ENCODE measurements at regions not wholly inside any gene's neighbourhood (a gene's known extent, or its start where the extent isn't known, plus 50 kb on each side); places are given as distances from the start of the nearest gene placed in this dataset.

DNA sequence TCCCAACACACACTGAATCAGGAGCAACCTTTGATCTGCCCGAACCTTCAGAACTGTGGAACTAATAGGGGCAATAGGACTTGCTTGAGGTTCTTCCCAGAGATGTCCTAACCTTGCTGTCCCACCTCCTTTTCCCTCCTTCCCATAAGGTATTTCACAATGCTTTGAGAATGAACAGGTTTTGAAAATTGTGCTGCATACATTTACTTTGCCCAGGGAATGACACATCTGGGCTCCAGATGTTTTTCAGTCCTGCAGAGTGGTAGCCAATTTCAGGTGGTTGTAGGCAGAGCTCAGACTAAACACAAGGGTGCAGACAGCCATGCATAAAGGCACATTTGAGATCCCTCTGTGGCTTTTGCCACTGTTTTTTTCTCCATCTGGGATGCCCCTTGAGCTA is 206.7 kb upstream of the PWP1 start:
- DNase-seq = no peak

DNA sequence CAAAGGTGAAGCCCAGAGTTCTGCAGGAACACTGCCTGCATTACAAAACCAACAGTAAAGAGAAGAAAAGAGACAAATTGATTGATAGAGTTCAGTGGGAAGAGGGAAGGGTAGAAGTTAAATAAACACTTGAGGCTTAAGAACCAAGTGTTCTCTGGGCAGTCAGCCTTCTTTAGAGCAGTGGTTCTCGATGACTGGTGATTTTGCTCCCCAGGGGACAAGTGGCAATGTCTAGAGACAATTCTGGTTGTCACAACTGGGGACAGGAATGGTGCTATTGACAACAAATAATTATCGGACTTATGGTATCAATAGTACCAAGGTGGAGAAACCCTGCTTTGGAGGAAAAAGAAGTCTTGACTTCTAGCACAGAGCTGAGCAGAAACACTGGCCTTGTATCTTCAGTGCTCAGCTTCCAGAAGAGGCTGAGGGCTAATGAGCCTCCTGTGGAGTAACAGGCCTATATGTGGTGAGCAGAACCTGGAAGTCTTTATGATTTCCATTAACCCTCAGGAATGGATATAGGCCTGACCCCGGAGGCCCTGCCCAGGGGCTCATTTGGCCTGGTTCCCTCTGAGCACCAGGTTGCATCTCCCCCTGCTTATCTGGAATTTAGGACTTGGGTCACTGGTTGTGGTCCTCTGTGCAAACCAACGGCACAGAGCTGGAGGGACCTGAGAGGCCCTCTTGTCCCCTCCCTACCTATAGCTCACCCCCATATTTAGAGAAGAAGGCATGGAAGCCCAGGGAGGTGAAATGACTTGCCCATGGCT is 204.6 kb upstream of the PWP1 start:
- no peak for DNase-seq

DNA sequence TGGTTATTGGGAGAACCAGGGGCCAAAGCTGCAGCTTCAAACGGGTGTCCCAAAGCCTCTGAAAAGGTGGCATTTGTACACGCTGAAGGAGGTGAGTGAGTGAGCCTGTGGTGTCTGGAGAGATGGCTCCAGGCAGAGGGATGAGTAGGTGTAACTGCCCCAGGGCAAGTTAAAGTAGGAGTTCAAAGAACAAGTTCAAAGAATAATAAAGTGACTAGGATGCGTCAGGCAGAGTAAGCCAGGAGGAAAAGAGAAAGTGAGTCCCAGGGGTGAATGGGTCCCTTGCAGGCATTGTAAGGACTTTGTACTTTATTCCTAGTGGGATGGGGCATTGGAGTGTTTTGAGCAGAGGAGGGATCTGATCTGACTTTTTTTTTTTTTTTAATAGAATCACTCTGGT is 201.4 kb upstream of the PWP1 start:
- no peak for DNase-seq

DNA sequence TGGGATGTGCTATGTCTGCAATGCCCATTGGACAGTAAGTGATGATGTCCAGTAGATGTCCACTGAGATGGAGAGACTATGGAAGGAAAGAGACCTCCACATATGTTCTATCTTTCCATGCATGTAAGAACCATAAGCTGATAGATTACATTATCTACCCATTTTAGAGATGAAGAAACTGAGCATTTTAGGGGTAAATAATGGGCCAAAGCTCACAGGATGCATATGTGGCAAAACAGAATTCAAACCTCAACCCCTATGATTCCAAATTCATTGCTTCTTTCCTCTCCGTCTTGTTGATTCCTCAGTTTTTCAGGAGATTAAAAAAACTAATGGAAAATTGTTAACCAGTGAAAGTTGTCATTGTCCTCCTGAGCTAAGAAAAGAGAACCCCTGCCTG is 200.7 kb upstream of the PWP1 start:
- no peak for DNase-seq

DNA sequence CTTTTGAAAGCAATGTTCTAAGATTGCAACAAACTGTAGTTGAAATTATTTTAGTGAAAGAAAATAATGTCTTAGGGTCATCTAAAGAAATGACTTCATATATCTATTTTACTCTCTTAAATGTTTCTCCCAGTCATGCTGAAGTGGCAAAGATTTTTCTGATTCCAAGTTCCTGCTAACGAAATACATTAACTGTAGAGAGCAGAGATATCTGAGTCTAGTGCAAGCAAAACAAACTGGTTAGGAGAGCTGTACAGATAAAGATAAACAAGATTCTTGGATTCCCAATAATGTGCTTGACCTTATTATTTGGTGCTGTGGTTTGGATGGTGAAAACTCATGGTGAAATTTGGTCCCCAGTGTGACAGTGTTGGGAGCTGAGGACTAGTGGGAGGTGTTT is 199.9 kb upstream of the PWP1 start:
- no peak for DNase-seq

DNA sequence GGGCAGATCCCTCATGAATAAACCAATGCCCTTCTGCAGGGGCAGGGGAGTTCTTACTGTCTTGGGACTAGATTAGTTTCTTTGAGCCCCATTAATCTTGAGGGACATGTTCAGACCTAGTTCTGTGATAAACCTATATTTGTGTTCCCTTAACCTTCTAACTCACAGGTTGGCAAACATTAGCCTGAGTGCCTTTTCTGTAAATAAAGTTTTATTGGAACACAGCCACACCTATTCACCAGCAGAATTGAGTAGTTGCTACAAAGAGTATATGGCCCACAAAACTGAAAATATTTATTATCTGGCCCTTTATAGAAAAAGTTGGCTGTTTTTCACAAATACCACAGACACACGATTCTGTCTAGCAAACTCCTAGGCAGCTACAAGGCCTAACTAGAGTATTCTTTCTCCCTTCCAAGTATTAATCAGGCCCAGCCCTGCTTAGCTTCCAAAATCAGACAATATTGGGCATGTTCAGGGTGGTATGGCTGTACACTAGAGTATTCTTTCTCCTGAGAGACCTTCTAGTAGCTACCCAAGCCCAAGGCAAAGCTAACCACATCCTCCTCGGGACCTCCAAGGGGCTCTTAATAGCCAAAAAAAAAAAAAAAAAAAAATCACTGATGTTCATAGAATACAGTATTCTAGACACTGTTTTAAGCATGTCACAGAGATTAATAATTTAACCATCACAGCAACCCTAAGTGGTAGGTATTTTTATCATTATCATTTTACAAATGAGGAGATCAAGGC is 199.3 kb upstream of the PWP1 start:
- no peak for DNase-seq

DNA sequence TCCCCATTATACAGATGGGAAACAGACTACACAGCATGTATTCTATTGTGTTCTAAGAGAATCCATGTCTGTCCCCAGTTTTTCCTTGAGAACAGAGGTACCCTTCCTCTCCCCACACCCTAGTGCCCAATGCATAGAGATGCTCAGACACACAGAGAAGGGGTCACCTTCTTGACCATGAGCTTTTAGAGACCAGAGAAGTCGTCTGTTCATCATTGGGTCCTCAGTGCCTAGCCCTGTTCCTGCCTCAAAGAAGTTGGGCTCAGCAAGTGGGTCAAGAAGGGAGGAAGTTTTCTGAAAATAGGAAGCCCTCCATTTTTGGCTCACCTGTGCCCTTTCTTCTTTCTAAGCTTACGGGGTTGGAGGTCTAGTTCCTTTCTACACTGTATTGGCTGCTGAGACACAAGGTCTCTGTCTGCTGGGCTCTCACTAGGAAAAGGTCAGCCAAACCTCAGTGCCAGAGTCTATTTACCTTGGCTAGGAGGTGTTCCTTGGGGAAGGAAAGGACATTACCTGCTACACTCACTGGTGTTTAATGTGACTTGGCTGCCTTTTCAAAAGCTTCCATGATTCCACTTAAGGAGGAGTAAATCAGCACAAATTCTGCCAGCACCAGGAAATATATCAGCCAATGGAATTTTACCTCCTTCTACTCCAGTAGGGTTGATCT is 198.5 kb upstream of the PWP1 start:
- no peak for DNase-seq

DNA sequence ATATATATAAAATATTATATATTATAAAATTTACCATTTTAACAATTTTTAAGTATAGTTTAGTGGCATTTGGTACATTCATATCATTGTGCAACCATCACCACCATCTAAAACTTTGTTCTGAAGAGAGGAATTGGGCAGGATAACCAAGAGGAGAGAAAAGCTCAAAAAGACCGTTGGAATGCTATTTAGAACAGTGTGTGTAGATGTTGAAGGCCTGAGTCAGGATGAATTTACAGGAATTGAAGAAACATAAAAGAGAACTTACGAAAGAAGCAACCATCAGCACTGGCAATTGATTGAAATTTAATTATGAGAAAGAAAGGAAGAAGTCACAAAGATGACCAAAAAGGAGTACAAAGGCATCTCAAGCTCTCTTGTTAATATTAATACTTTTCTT is 196.9 kb upstream of the PWP1 start:
- DNase-seq = no peak

DNA sequence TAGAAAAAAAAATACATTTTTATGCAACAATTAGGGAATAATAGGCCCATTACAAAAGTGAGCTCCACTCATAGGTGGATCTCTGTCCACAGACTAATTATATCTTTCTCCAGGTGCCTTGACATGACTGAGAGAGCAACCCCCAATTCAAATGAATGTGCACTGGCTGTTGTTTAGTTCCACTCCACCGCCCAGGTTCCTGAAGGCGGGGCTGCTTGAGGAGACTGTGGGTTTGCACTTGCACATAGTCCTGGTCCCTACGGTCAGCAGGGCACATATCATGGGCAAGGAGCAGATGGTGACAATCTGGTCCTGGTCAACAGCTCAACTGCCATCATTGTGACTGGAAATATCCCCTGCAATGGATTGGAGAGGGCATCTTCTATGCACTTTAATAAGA is 195.6 kb upstream of the PWP1 start:
- DNase-seq = no peak

DNA sequence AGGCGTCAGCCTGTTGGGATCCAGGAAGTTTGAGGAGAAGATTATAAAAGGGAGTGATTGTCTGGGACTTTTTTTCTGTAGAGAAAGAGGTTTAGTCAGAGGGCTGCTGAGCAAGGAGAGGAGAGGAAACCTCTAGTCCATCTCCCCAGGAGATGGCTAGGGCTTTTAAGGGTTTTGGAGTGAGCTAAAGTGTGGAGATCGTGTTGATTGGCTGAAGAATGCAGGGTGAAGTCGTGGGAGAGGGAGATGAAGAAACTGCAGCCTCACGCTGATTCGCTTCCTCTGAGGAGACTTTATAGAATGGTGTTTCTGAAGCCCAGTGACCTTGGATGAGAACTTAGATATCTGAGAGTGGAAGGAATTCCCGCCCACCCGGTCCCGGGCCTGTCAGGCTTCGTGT is 193.7 kb upstream of the PWP1 start:
- no peak for DNase-seq

DNA sequence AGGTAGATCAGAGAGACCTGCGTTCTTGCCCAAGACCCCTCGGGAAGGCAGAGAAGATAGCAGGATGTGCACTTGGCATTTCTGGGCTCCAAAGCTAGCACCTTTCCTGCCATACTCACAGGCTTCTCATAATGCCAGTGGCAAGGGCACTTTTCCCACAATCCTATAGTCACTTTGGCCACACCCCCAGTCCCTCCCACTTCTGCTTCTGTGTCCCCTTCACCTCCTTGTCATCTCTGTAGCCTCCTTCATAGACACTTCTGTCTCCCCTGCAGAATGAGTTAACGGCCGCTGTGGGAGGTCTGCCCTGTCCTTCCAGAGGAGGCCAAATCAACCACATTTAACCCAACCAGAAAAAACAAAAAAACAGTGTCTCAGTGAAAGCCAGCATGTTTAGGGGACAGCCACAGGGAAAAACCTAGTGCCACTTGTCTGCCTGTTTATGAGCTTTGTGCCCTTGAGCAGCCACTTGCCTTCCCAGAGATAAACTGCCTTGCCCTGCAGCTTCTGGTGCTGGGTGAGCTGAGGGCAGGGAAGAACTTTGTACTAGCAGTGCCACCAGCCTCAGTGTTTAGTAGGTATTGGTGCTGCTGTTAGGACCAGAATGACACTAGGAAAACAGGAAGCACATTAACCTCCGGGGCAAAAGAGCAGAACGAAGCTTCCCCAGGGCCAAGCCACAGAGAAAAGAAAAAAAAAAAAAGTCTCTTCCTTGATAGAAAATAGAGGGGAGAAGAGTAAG is 193.0 kb upstream of the PWP1 start:
- DNase-seq = no peak

DNA sequence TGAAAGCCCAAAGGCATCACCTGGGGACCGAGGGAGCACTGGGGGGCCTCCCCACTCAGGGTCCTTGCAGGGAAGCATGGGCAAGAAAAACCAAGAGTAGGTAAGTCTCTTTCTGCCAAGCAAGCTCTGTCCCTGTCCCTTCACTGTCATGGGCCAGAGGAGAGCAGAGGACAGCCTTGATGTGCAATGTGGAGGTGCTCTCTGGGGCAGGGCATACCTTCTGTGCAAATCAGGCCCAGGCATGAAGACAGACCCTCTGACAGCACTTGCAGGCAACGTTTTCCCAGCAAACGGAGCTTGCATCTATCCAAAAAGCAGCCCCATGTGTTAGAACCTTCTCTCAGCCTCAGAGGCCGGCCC is 192.5 kb upstream of the PWP1 start:
- DNase-seq = no peak

DNA sequence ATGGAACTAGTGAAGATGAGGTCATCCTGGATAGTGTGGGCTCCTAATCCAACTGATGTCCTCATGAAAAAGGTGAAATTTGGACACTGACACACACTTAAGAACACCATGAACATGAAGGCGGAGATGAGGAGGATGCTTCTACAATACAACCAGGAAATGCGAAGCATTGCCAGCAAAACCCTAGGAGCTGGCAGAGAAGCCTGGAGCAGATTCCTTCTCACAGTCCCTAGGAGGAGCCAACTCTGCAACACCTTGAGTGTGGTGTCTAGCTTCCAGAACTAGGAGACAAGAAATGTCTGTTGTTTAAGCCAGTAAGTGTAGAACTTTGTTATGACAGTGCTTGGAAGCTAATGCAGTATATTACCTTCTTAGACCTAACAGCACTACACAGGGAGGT is 191.9 kb upstream of the PWP1 start:
- DNase-seq = no peak

DNA sequence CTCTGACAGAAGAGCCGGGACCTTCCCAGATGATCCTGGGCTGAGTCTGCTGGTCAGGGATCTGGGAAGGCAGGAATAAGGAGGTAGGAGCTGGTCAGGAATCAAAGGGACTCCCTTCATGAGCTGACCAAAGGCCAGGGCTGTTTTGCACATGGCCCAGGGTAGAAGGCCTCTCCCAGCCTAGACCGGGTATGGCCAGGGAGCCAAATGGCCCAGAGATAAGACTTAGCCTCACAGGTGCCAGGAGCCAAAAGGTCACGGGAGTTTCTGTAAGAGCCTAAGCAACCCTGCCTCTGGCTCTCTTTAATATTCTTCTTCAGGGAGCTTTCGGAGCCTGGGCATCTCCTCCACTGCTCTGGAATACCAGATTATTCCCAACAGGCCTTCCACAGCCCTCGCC is 191.3 kb upstream of the PWP1 start:
- no peak for DNase-seq

DNA sequence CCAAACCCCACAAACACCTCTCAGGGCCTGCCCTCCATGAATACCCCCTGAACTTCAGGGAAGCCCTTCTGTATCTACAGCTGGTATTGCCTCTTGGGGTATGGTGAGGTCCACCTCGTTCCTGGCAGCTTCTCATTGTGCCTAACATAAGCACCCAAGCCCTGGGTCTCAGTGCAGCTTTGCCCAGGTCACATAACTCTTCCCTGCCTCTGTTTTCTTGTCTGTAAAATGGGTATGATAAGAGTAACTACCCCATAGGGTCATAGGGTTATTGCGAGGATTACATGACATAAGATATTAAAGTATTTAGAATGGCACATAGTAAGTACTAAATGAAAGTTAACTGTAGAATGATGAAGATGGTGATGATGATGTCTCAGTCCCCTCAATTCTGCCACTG is 190.0 kb upstream of the PWP1 start:
- DNase-seq = no peak

DNA sequence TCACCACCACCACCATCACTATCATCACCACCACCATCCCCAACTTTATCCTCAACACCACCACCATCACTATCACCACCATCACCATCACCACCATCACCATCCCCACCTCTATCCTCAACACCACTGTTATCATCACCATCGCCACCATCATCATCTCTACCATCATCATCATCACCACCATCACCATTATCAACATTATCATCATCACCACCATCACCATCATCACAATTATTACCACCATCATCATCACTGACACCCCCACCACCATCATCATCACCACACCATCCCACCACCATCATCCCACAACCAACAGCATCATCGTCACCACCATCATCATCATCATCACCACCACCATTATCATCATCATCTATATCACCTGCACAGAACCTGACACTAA is 188.4 kb upstream of the PWP1 start:
- no peak for DNase-seq

DNA sequence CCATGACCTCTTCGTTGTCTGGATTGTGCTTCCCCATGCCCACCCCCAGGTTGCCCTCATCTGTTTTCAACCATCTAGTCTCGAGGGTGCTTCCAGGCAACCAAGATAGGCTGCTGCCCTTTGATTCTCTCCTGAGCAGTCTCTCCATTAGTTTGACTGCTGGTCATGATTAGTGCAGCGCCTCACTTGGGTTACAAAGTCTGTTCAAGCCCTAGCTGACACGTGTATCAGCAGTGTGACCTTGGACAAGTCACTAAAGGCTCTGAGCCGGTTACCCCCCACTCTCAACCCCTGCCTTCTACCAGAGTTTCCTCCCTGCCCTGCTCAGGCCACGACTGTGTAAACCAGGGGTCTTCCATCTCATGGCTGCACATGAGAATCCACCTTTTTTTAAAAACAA is 185.3 kb upstream of the PWP1 start:
- DNase-seq = no peak

DNA sequence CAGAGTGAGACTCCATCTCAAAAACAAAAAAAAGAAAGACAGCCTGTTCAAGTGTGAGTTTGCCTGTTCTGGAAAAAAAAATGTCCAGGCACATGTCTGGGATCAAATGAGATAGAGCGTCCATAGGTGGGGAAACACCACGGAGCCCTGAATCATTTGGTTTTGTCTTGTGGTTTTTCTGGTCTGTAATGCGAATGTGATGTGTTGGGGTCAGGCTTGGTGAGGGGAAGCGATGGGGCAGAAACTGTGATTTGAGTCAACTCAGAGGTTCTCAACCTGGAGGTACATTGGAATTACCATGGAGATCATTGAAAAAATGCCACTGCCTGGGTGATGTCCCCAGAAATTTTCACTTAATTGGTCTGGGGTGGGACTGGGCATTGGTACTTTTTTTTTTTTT is 183.9 kb upstream of the PWP1 start:
- DNase-seq = no peak

DNA sequence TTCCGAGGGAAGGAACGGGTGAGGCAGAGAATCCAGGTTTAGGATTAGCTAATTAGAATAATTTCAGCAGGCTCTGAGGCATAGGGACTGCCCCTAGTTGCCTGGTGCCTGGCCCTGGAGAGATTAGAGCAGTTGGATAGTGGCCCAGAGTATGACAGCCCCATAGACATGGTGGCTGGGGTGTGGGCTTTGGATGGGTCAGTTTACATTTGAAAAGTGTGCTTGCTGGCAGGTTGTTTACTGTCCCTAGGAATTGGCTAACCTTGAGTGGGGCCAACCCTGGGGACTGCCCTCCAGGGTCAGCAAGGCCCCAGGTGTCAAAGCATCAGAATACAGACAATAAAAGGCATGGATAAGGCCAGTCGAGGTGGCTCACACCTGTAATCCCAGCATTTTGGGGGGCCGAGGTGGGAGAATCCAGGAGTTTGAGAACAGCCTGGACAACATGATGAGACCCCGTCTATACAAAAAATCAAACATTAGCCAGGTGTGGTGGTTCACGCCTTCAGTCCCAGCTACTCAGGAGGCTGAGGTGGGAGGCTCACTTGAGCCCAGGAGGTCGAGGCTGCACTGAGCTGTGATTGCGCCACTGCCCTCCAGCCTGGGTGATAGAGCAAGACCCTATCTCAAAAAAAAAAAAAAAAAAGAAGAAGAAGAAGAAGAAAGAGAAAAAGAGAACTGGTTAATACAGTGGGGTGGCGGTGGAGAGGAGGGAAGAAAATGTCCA is 182.3 kb upstream of the PWP1 start:
- no peak for DNase-seq

DNA sequence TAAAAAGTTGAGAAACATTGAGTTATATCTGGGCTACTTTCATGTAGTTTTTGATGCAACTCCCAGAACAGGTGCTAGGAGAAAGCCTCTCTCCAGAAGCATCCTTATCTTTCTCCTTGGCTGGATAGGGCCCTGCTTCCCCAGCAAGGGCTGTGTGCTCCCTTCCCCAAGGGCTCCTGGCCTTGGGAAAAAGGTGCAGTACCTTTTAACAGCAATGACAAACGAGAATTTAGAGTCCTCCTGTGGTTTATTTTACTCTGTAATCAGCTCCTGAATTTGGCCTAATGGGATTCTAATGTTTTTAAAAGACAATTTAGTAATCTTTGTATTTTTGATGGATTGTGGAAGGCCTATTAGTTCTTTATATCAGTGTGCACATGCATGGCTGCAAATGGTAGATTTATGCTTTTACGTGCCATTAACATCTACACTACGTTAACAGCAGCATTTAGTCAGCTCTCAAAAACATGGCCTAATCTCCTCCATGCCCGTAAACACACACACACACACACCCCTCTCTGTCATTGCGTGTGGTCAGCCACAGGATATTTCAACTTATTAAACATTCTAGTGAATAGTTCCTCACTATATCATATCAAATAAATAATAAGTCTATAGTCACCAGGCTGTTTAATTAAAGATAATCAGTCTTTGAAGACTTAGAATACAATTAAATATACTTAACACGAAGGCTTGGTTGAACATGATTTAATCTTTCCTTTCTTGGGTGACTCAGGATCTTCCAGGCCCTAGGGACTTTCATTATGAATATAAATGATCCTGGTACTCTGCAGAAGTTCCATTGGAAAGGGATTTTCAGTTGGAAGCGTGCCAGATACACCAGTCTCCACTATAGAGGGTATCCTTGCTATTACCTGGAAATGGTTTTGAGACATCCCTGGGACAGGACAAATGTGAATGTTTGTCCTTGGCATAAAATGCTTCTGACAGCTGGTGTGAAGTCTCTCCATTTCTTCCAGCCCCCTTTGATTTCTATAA is 181.4 kb upstream of the PWP1 start:
- no peak for DNase-seq

DNA sequence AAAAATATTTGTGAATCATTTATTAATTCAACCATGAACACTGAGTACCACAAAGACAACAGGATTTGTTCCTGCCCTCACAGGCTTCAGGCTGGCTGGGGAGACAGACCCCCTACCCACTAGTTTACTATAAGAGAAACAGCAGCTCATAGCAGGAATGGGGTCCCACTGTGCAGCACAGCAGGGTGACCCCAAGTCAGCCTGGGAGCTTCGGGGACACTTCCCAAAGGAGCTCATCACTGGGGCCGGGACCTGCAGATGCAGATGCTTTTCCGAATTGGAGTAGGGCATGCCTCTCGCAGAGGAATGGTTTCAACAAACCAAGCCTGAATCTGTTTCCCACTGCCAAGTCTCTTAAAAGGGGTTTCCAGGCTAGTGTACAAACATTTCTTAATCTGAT is 176.2 kb upstream of the PWP1 start:
- DNase-seq = no peak

DNA sequence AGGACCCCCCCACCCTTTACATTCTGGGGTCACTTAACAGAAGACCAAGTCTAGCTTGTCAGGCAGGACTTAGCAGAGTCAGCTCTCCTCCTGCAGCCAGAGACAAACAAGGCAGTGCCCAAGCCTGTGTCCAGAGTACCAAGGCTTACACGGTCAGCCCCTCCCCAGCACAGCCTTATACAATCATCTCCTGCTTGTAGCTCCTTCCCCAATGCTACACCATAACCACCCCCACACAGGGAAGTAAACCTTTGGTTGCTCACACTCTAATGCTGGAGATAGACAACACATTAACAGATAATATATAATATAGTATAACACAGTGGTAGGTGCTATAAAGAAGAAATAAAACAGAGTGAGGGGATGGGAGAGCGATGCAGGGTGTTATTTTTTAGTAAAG is 175.4 kb upstream of the PWP1 start:
- no peak for DNase-seq
